Gastroesophageal sphincter (tissue), 4 donors: ENCODE measurements at regions not wholly inside any gene's neighbourhood (a gene's known extent, or its start where the extent isn't known, plus 50 kb on each side); places are given as distances from the start of the nearest gene placed in this dataset.

Experiments used
- ATAC-seq: fragments of 150-250 bp; one replicate; pipeline ENCODE4 v1.9.1; 2016; ENCODE audit warnings: mild to moderate bottlenecking, moderate library complexity
- H3K27ac ChIP-seq, 4 donors: fragments of 200-600 bp; sonication (generic) in 3 of 4; 1 replicate in 3 of 4; 2 replicates in 1 of 4; pipeline ENCODE4 v1.5.1; 2016 to 2019
- H3K27me3 ChIP-seq: fragments of 200-600 bp; sonication (generic); one replicate; pipeline ENCODE4 v1.5.1; 2019
- H3K36me3 ChIP-seq, 2 donors: fragments of 200-600 bp; sonication (generic); one replicate each; pipeline ENCODE4 v1.5.1; 2019; ENCODE audit warnings: control low read depth in 1 of 2
- H3K4me1 ChIP-seq, 3 donors: fragments of 200-600 bp; sonication (generic); 1 replicate in 2 of 3; 2 replicates in 1 of 3; pipeline ENCODE4 v1.5.1; 2016 to 2019; ENCODE audit warnings: control low read depth in 2 of 3
- H3K4me3 ChIP-seq, 2 donors: fragments of 200-600 bp; sonication (generic); one replicate each; pipeline ENCODE4 v1.5.1; 2019; ENCODE audit warnings: mild to moderate bottlenecking in 1 of 2, moderate library complexity in 1 of 2
- H3K9me3 ChIP-seq, 3 donors: fragments of 200-600 bp; sonication (generic); one replicate each; pipeline ENCODE4 v1.5.1; 2017 to 2019; ENCODE audit warnings: control low read depth in 2 of 3
- EP300 ChIP-seq: sonication (generic); formaldehyde crosslinking; IDR thresholded peaks from one replicate; pipeline ENCODE4 v1.6.1; 2017; ENCODE audit warnings: antibody characterized with exemption, mild to moderate bottlenecking
- POLR2A ChIP-seq, 2 donors: fragments of 450-650 bp; IDR thresholded peaks; one replicate each; pipeline ENCODE4 v1.6.1; 2017; ENCODE audit warnings: antibody characterized with exemption in 2 of 2, mild to moderate bottlenecking in 2 of 2, moderate library complexity in 1 of 2
- POLR2AphosphoS5 ChIP-seq: sonication (generic); formaldehyde crosslinking; IDR thresholded peaks from one replicate; pipeline ENCODE4 v1.6.1; 2017; ENCODE audit warnings: antibody characterized with exemption
- WGBS, 2 donors: methylation state at CpG; one replicate each; pipeline ENCODE4 v1.1.5; 2018; ENCODE audit warnings: low coverage in 1 of 2; 5-methylcytosine and 5-hydroxymethylcytosine counted together
- TF ChIP-seq, protein P1 (sequence below), 4 experiments: fragments of 200-600 bp in 2 of 4; fragments of 450-650 bp in 2 of 4; sonication (generic) in 1 of 4; IDR thresholded peaks; one replicate each; pipeline ENCODE4 v1.5.1; 2017 to 2019; ENCODE audit warnings: antibody characterized with exemption in 4 of 4, mild to moderate bottlenecking in 2 of 4, moderate library complexity in 2 of 4

DNA sequence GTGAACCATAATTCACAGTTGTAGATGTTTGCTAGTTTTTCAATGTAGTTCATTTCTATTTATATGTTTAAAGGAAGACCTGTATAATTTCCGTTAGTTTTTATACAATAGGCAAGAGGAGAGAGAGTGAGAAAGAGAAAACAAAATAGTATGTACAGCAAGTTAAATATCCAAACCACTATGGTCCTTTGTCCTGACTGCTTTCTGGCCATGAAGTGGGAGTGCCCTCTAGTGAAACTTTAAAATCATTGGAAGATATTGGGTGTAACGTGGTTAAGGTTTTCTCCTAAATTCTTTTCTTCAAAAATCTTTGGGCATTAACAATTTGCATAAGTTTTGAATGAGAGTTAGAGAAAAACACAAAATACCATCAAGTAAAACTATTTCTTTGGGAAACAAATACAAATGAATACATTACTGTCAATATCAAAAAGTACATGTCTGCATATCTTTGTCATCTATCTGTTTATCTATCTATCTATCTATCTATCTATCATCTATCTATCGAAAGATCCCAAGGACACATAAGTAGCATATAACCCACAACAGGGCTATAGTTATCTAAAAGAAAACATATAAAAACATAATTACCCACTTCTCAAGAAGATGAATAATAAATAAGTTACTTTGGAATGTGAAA is 534.6 kb upstream of the ATP11B start:
- Histone ChIP-seq H3K4me3 (no peak overlapping the region), H3K27ac (no peak overlapping the region), H3K27me3 (peaks cover 16% of the 10 kb centered on the region), H3K9me3 (no peaks in the 10 kb centered on the region), H3K36me3 (no peaks in the 10 kb centered on the region), H3K4me1 (no peaks in the 10 kb centered on the region)
- no peak for ATAC-seq
- TF ChIP-seq POLR2AphosphoS5 (no peak), EP300 (no peak), POLR2A (IDR thresholded peaks at IDR 0.05) (no peak)
- TF ChIP-seq, protein P1, sequence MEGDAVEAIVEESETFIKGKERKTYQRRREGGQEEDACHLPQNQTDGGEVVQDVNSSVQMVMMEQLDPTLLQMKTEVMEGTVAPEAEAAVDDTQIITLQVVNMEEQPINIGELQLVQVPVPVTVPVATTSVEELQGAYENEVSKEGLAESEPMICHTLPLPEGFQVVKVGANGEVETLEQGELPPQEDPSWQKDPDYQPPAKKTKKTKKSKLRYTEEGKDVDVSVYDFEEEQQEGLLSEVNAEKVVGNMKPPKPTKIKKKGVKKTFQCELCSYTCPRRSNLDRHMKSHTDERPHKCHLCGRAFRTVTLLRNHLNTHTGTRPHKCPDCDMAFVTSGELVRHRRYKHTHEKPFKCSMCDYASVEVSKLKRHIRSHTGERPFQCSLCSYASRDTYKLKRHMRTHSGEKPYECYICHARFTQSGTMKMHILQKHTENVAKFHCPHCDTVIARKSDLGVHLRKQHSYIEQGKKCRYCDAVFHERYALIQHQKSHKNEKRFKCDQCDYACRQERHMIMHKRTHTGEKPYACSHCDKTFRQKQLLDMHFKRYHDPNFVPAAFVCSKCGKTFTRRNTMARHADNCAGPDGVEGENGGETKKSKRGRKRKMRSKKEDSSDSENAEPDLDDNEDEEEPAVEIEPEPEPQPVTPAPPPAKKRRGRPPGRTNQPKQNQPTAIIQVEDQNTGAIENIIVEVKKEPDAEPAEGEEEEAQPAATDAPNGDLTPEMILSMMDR (IDR thresholded peaks at IDR 0.05), result peak in 3 of 4 experiments; percentile 35 to 49 (median 45)
- WGBS, 2 donors, result 0 to 11% methylated on average over 3 of the region's 3 CpGs

DNA sequence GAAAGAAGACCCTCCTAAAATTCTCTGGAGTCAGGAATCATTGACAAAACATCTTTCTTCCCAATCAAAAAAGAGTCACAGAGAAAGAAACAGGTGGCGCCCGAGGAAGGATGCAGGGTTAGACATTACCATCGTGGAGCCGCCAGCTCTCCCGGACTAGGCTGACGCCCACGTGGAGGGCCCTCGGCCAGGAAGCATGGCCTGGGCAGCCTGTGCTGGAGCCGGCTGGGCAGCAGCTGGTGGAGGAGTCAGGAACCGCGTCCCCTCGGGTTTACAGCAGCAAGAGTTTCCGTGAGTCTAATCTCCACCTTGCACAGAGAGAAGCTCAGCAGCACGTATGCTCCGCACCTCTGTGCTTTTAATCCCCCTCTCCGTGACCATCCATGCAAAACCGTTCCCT is 533.7 kb upstream of the ATP11B start:
- WGBS, 2 donors, result 48 to 58% methylated on average over 6 to 8 of the region's 17 CpGs
- H3K4me1 ChIP-seq, result no peaks in the 10 kb centered on the region
- no peak for ATAC-seq
- no peak overlapping the region for H3K4me3 ChIP-seq
- H3K27ac ChIP-seq, result no peak overlapping the region
- H3K9me3 ChIP-seq, result no peaks in the 10 kb centered on the region
- peaks cover 16% of the 10 kb centered on the region for H3K27me3 ChIP-seq
- TF ChIP-seq POLR2A (IDR thresholded peaks at IDR 0.05) (no peak), EP300 (no peak)
- H3K36me3 ChIP-seq, result no peaks in the 10 kb centered on the region

DNA sequence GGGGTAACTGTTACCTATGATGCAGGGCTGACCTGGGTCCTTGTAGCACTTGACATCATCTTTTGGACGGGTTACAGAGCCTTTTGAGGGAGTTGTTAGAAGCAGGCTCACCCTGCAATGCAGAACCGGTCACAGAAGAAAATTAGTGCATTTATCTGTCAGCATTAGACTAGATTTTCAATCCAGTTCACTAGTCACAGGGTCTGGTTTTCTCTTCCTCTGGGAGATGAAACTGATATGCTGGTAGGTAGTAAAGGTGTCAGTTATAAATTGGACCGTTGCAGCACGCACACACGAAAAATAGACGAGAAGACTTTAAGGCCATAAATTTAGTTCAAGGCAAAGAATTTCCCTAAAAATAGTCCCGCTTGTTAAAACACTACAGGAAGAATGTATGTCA is 532.3 kb upstream of the ATP11B start:
- Histone ChIP-seq H3K27ac (no peak overlapping the region), H3K4me1 (no peaks in the 10 kb centered on the region), H3K36me3 (no peaks in the 10 kb centered on the region), H3K27me3 (peaks cover 16% of the 10 kb centered on the region), H3K4me3 (no peak overlapping the region), H3K9me3 (no peaks in the 10 kb centered on the region)
- WGBS, 2 donors, result 81 to 87% methylated on average over 6 to 7 of the region's 7 CpGs
- no peak for TF ChIP-seq POLR2A (IDR thresholded peaks at IDR 0.05)
- no peak for TF ChIP-seq EP300
- no peak for TF ChIP-seq POLR2AphosphoS5
- TF ChIP-seq, protein P1 (IDR thresholded peaks at IDR 0.05), result no peak
- no peak for ATAC-seq

DNA sequence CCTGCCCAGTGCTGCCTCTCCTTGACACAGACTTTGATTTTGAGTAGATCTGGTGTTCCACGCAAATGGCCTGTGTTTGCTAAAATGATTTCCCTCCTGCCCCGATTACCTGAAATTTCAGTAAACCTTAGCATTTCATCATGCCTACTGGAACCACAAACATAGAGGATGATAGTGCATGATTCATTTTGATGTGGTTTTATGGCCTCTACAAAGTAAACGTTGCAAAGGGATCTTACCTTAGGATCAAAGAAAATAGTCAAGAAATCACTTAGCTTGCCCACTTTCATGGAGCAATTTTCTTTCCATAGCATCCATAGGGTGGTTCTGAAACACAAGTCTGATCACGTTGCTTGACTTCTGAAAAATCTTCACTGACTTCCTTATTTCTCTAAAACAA is 524.6 kb upstream of the ATP11B start:
- no peak for TF ChIP-seq POLR2AphosphoS5
- no peak for TF ChIP-seq EP300
- TF ChIP-seq POLR2A (IDR thresholded peaks at IDR 0.05), result no peak
- TF ChIP-seq, protein P1 (IDR thresholded peaks at IDR 0.05), result no peak
- Histone ChIP-seq H3K4me3 (no peak overlapping the region), H3K27ac (no peak overlapping the region), H3K9me3 (no peaks in the 10 kb centered on the region), H3K27me3 (no peaks in the 10 kb centered on the region), H3K4me1 (no peaks in the 10 kb centered on the region), H3K36me3 (no peaks in the 10 kb centered on the region)
- no peak for ATAC-seq
- 82 to 88% methylated on average over 4 of the region's 4 CpGs for WGBS, 2 donors

GRCh38 chr3:182276512-182276911 is 516.8 kb upstream of the ATP11B start:
- 39 to 50% methylated on average over 2 to 3 of the region's 4 CpGs for WGBS, 2 donors
- no peak for TF ChIP-seq POLR2A (IDR thresholded peaks at IDR 0.05)
- TF ChIP-seq, protein P1 (IDR thresholded peaks at IDR 0.05), result no peak
- no peak for TF ChIP-seq EP300
- TF ChIP-seq POLR2AphosphoS5, result no peak
- no peak for ATAC-seq
- no peaks in the 10 kb centered on the region for H3K27me3 ChIP-seq
- no peak overlapping the region for H3K27ac ChIP-seq
- no peaks in the 10 kb centered on the region for H3K9me3 ChIP-seq
- no peaks in the 10 kb centered on the region for H3K4me1 ChIP-seq
- no peak overlapping the region for H3K4me3 ChIP-seq
- no peaks in the 10 kb centered on the region for H3K36me3 ChIP-seq
